GM12878 (cell line): ENCODE measurements at regions not wholly inside any gene's neighbourhood (a gene's known extent, or its start where the extent isn't known, plus 50 kb on each side); places are given as distances from the start of the nearest gene placed in this dataset.

ENCODE experiments used
- ASH2L ChIP-seq: fragments of 300-600, 200-600 bp; sonication (generic); IDR thresholded peaks from 2 replicates; pipeline ENCODE4 v1.6.1; 2017; ENCODE audit warnings: low read depth, mild to moderate bottlenecking, borderline replicate concordance
- ATF7 ChIP-seq: fragments of 450-650 bp; IDR thresholded peaks from 2 replicates; pipeline ENCODE4 v1.6.1; 2016; ENCODE audit warnings: low read depth, mild to moderate bottlenecking
- CEBPB ChIP-seq, 2 experiments: fragments of 150-350 bp in 1 of 2; IDR thresholded peaks; 2 replicates each; pipeline ENCODE4 v1.6.1; 2012 to 2014; ENCODE audit warnings: low read depth in 2 of 2, low read length in 2 of 2, borderline replicate concordance in 1 of 2, inconsistent platforms in 1 of 2
- CHD1 ChIP-seq: IDR thresholded peaks from 2 replicates; pipeline ENCODE4 v1.6.1; 2012; ENCODE audit warnings: low read depth, low read length, improper control_type of control experiment
- ESRRA ChIP-seq: IDR thresholded peaks from 2 replicates; pipeline ENCODE4 v1.6.1; 2012; ENCODE audit warnings: mild to moderate bottlenecking, low read length, improper control_type of control experiment
- ETV6 ChIP-seq, 2 experiments: fragments of 450-650 bp in 1 of 2; IDR thresholded peaks in 1 of 2; conservative IDR thresholded peaks in 1 of 2; 2 replicates each; pipeline ENCODE4 v1.6.1; 2014; ENCODE audit warnings: antibody characterized with exemption in 1 of 2, borderline replicate concordance in 1 of 2, low read depth in 1 of 2, mild to moderate bottlenecking in 1 of 2, moderate library complexity in 1 of 2
- HCFC1 ChIP-seq: fragments of 150-350 bp; IDR thresholded peaks from 2 replicates; pipeline ENCODE4 v1.6.1; 2014; ENCODE audit warnings: low read length
- HDGF ChIP-seq: fragments of 450-650 bp; IDR thresholded peaks from 2 replicates; pipeline ENCODE4 v1.6.1; 2016; ENCODE audit warnings: antibody characterized with exemption
- IKZF1 ChIP-seq: fragments of 450-650 bp; conservative IDR thresholded peaks from 2 replicates; pipeline ENCODE4 v1.6.1; 2017; ENCODE audit warnings: antibody characterized with exemption, mild to moderate bottlenecking
- JUND ChIP-seq: IDR thresholded peaks from 2 replicates; pipeline ENCODE4 v1.6.1; 2012; ENCODE audit warnings: low read depth, mild to moderate bottlenecking, low read length, improper control_type of control experiment, moderate library complexity
- LARP7 ChIP-seq: fragments of 450-650 bp; IDR thresholded peaks from 2 replicates; pipeline ENCODE4 v1.6.1; 2017; ENCODE audit warnings: mild to moderate bottlenecking
- MTA2 ChIP-seq: fragments of 450-650 bp; IDR thresholded peaks from 2 replicates; pipeline ENCODE4 v1.6.1; 2016; ENCODE audit warnings: low read depth, mild to moderate bottlenecking, moderate library complexity
- NFYA ChIP-seq: IDR thresholded peaks from 2 replicates; pipeline ENCODE4 v1.6.1; 2011; ENCODE audit warnings: low read depth, mild to moderate bottlenecking, low read length, improper control_type of control experiment, borderline replicate concordance
- PAX8 ChIP-seq: fragments of 450-650 bp; IDR thresholded peaks from 2 replicates; pipeline ENCODE4 v1.6.1; 2017; ENCODE audit warnings: mild to moderate bottlenecking, moderate library complexity
- RFX5 ChIP-seq: IDR thresholded peaks from 2 replicates; pipeline ENCODE4 v1.6.1; 2011; ENCODE audit warnings: low read depth, low read length, improper control_type of control experiment
- SMC3 ChIP-seq: IDR thresholded peaks from 2 replicates; pipeline ENCODE4 v1.6.1; 2011; ENCODE audit warnings: low read length, improper control_type of control experiment, borderline replicate concordance
- SREBF1 ChIP-seq: IDR thresholded peaks from 2 replicates; pipeline ENCODE4 v1.6.1; 2012; ENCODE audit warnings: mild to moderate bottlenecking, low read length
- TARDBP ChIP-seq: IDR thresholded peaks from 2 replicates; pipeline ENCODE4 v1.6.1; 2016; ENCODE audit warnings: borderline replicate concordance
- WRNIP1 ChIP-seq: IDR thresholded peaks from 2 replicates; pipeline ENCODE4 v1.6.1; 2011; ENCODE audit warnings: low read depth, low read length, improper control_type of control experiment, borderline replicate concordance
- ZBTB33 ChIP-seq: fragments of 450-650 bp; IDR thresholded peaks from 2 replicates; pipeline ENCODE4 v1.6.1; 2017; ENCODE audit warnings: mild to moderate bottlenecking
- ZBTB40 ChIP-seq: fragments of 450-650 bp; IDR thresholded peaks from 2 replicates; pipeline ENCODE4 v1.6.1; 2016; ENCODE audit warnings: mild to moderate bottlenecking, moderate library complexity, borderline replicate concordance
- ZNF217 ChIP-seq: fragments of 450-650 bp; IDR thresholded peaks from 2 replicates; pipeline ENCODE4 v1.6.1; 2017; ENCODE audit warnings: antibody characterized with exemption, mild to moderate bottlenecking
- ZNF384 ChIP-seq: IDR thresholded peaks from 2 replicates; pipeline ENCODE4 v1.6.1; 2012; ENCODE audit warnings: low read depth, mild to moderate bottlenecking, low read length, improper control_type of control experiment, borderline replicate concordance
- ZNF687 ChIP-seq: fragments of 450-650 bp; IDR thresholded peaks from 2 replicates; pipeline ENCODE4 v1.6.1; 2017; ENCODE audit warnings: mild to moderate bottlenecking, moderate library complexity

- TF ChIP-seq PAX8 (no peak), SREBF1 (no peak), HCFC1 (no peak), ATF7 (no peak; the same call in 1 of the 2 replicates), ETV6 (conservative IDR thresholded peaks at IDR 0.05 in 1 of 2, IDR thresholded peaks at IDR 0.05 in 1 of 2; ENCODE audit: borderline replicate concordance in 1 of 2, low read depth in 1 of 2) (no peak), SMC3 (no peak; the same call in 1 of the 2 replicates), CHD1 (no peak), WRNIP1 (no peak), ASH2L (no peak), IKZF1 (peak; percentile 37; the same call in 1 of the 2 replicates), ZNF687 (no peak), ZBTB33 (no peak), NFYA (no peak), HDGF (no peak), ZBTB40 (no peak), ZNF384 (peak; percentile 71), CEBPB (IDR thresholded peaks at IDR 0.05; ENCODE audit: borderline replicate concordance in 1 of 2, low read depth in 2 of 2, low read length in 2 of 2) (no peak), MTA2 (peak; percentile 14; the same call in 1 of the 2 replicates), LARP7 (no peak), TARDBP (no peak), ZNF217 (no peak), RFX5 (no peak), ESRRA (no peak), JUND (no peak)
Measured at GRCh38 chr2:230614913-230615332, 97.7 kb upstream of the CAB39 start (continued).
